Lower leg skin (tissue), 4 donors: ENCODE measurements at regions not wholly inside any gene's neighbourhood (a gene's known extent, or its start where the extent isn't known, plus 50 kb on each side); places are given as distances from the start of the nearest gene placed in this dataset.

Source experiments
- DNase-seq, 2 donors: peaks; one replicate each; pipeline ENCODE4 v3.0.0-alpha.2; 2019; ENCODE audit warnings: low spot score in 2 of 2
- H3K4me3 ChIP-seq: fragments of 200-600 bp; sonication (generic); 2 replicates; pipeline ENCODE4 v1.5.1; 2017; ENCODE audit warnings: mild to moderate bottlenecking, low read depth; ENCODE audit not compliant: poor library complexity, severe bottlenecking
- POLR2A ChIP-seq, 2 donors: fragments of 450-650 bp; IDR thresholded peaks; one replicate each; pipeline ENCODE4 v1.6.1; 2016 to 2017; ENCODE audit warnings: antibody characterized with exemption in 2 of 2, mild to moderate bottlenecking in 1 of 2, moderate library complexity in 1 of 2
- WGBS, 2 donors: methylation state at CpG; one replicate each; pipeline ENCODE4 v1.1.5; 2018; 5-methylcytosine and 5-hydroxymethylcytosine counted together
- intact Hi-C: fragments of 100-400 bp; cut with DNase I; formaldehyde crosslinking; loops from one replicate; pipeline ENCODE4 v1.15.0; 2023; ENCODE audit warnings: low total_unique reads
- TF ChIP-seq, protein P1 (sequence below), 3 donors: fragments of 450-650 bp; IDR thresholded peaks; one replicate each; pipeline ENCODE4 v1.5.1; 2016; ENCODE audit warnings: antibody characterized with exemption in 3 of 3, mild to moderate bottlenecking in 3 of 3, moderate library complexity in 2 of 3

GRCh38 chr3:3745693-3746092 is 53.5 kb upstream of the LRRN1 start:
- 68% methylated on average over 1 of the region's 1 CpG for WGBS, 2 donors

DNA sequence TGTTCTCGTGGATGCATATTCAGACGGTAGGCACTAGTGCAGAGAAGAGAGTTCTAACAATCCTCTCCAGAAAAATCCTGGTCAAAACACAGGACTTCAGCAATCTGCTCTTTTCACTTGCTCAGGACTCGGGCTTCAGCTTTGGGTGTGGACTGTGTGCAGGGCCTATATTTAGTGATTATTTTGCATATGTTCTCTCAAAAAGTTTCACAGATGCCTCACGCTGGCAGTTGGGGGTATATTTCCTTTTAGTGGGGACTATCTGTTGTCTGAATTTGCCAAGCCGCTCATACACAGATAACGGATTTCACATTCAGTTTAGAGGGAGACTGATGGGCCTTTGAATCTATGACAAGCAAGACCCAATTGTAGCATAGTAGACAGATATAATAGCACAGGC is 54.4 kb upstream of the LRRN1 start:
- TF ChIP-seq POLR2A (IDR thresholded peaks at IDR 0.05): no peak
- TF ChIP-seq, protein P1, sequence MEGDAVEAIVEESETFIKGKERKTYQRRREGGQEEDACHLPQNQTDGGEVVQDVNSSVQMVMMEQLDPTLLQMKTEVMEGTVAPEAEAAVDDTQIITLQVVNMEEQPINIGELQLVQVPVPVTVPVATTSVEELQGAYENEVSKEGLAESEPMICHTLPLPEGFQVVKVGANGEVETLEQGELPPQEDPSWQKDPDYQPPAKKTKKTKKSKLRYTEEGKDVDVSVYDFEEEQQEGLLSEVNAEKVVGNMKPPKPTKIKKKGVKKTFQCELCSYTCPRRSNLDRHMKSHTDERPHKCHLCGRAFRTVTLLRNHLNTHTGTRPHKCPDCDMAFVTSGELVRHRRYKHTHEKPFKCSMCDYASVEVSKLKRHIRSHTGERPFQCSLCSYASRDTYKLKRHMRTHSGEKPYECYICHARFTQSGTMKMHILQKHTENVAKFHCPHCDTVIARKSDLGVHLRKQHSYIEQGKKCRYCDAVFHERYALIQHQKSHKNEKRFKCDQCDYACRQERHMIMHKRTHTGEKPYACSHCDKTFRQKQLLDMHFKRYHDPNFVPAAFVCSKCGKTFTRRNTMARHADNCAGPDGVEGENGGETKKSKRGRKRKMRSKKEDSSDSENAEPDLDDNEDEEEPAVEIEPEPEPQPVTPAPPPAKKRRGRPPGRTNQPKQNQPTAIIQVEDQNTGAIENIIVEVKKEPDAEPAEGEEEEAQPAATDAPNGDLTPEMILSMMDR (IDR thresholded peaks at IDR 0.05): no peak
- 82 to 86% methylated on average over 6 of the region's 6 CpGs for WGBS, 2 donors
- intact Hi-C loops: no loop called here
- H3K4me3 ChIP-seq: no peak overlapping the region
- DNase-seq: no peak

More at GRCh38 chr3:3745693-3746092, 53.5 kb upstream of the LRRN1 start:
- no peak overlapping the region for H3K4me3 ChIP-seq
- DNase-seq: no peak
- intact Hi-C loops: no loop called here
- TF ChIP-seq POLR2A (IDR thresholded peaks at IDR 0.05): no peak
- TF ChIP-seq, protein P1 (IDR thresholded peaks at IDR 0.05): no peak

DNA sequence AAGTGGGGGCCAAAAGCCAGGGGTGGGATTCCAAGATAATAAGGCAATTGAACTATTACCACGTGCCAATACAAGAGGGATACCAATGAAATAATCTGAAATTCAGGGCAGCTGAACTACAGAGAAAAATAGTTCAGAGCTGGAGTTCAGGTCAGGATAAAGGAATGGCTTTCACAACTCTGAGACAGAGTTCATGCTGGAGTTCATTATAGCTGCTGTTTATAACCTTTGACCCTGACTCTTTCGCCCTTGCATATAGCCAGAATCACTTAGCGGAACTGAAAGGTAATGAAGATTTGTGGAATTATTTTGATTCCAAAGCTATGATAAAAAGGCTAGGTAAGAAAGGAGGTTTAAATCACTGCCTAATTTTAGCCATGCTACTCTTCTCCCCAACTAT is 55.5 kb upstream of the LRRN1 start:
- H3K4me3 ChIP-seq: no peak overlapping the region
- WGBS, 2 donors: 83 to 85% methylated on average over 3 of the region's 3 CpGs
- TF ChIP-seq, protein P1 (IDR thresholded peaks at IDR 0.05): no peak
- TF ChIP-seq POLR2A (IDR thresholded peaks at IDR 0.05): no peak
- no peak for DNase-seq
- intact Hi-C loops: no loop called here

- TF ChIP-seq, protein P1 (IDR thresholded peaks at IDR 0.05): no peak
- TF ChIP-seq POLR2A (IDR thresholded peaks at IDR 0.05): no peak
- DNase-seq: no peak
- WGBS, 2 donors: 55 to 67% methylated on average over 4 of the region's 4 CpGs
- H3K4me3 ChIP-seq: no peak overlapping the region
- intact Hi-C loops: no loop called here
These were observed 59.2 kb upstream of the LRRN1 start for GRCh38 chr3:3740061-3740460.

DNA sequence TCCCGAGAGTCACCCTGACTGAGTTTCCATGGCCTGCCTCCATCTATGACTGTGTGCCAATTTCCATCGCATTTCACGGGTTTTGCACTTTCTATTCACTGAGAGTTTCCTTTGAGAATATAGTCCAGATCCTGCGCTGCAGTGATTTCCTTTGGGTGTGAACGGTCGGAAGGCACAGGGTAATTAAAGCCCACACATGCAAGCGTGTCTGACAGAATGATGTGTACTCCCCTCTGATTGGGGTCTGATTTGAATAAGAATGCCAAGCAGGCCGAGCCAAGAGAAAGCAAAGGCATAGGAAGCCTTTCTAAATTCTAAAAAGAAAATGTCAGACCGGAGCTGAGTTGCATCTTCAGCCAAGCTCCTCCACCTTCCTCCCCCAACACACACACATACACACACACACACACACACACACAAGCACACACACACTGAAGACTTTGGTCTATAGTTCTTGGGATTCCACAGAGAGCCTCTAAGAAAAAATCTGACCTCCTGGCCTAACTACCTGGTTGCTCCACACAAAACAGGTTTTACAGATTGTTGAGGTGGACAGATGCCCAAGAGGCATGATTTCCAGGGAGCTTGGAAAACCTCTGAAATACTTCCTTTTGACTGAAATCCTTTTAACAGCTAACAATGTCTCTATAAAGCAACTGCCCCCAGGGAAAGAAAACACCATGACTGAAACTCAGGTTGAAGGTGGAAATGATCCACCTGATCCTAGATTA is 59.7 kb upstream of the LRRN1 start:
- intact Hi-C loops: no loop called here

More for the DNA sequence above, 59.7 kb upstream of the LRRN1 start:
- 77 to 79% methylated on average over 9 of the region's 9 CpGs for WGBS, 2 donors
- no peak for TF ChIP-seq POLR2A (IDR thresholded peaks at IDR 0.05)
- TF ChIP-seq, protein P1 (IDR thresholded peaks at IDR 0.05): no peak
- H3K4me3 ChIP-seq: no peak overlapping the region
- no peak for DNase-seq
